ENCODE measurements at regions not wholly inside any gene's neighbourhood (a gene's known extent, or its start where the extent isn't known, plus 50 kb on each side); places are given as distances from the start of the nearest gene placed in this dataset.

- DNase-seq (ENCODE audit: extremely low spot score), result no peak
- TF ChIP-seq L3MBTL2 (conservative IDR thresholded peaks at IDR 0.05) (no peak), PKNOX1 (IDR thresholded peaks at IDR 0.05) (0 out of 2 replicates have a peak, but pooled peaks have one; percentile 2), ZNF384 (IDR thresholded peaks at IDR 0.05) (no peak), ELF4 (IDR thresholded peaks at IDR 0.05) (no peak), HDGF (IDR thresholded peaks at IDR 0.05; ENCODE audit: borderline replicate concordance) (no peak), FOXM1 (IDR thresholded peaks at IDR 0.05; ENCODE audit: borderline replicate concordance) (no peak)
- CTCF ChIA-PET, result no interaction called here
- POLR2A ChIA-PET, result no interaction called here
Measured at GRCh38 chr6:165823609-165824326, 160.7 kb upstream of the PDE10A start.

GRCh38 chr6:165822501-165822900, 159.5 kb upstream of the PDE10A start:
- no peak for TF ChIP-seq L3MBTL2 (conservative IDR thresholded peaks at IDR 0.05)
- no peak for TF ChIP-seq FOXA1 (IDR thresholded peaks at IDR 0.05)
- TF ChIP-seq HDGF (IDR thresholded peaks at IDR 0.05; ENCODE audit: borderline replicate concordance), result no peak
- no peak for TF ChIP-seq FOXM1 (IDR thresholded peaks at IDR 0.05; ENCODE audit: borderline replicate concordance)
- TF ChIP-seq ARNT (IDR thresholded peaks at IDR 0.05), result no peak
- no peak for TF ChIP-seq NFRKB (IDR thresholded peaks at IDR 0.05)
- no peak for TF ChIP-seq CTBP1 (IDR thresholded peaks at IDR 0.05; ENCODE audit: borderline replicate concordance)
- TF ChIP-seq PKNOX1 (IDR thresholded peaks at IDR 0.05), result no peak
- TF ChIP-seq BHLHE40 (IDR thresholded peaks at IDR 0.05; ENCODE audit: borderline replicate concordance), result no peak
- no peak for TF ChIP-seq SP1 (IDR thresholded peaks at IDR 0.05)
- TF ChIP-seq SUZ12 (IDR thresholded peaks at IDR 0.05), result no peak
- no peak for TF ChIP-seq TARDBP (IDR thresholded peaks at IDR 0.05)
- no peak for TF ChIP-seq ZNF384 (IDR thresholded peaks at IDR 0.05)
- no peak for TF ChIP-seq LEF1 (IDR thresholded peaks at IDR 0.05; ENCODE audit: borderline replicate concordance)
- TF ChIP-seq ELF4 (IDR thresholded peaks at IDR 0.05), result no peak
- no peak for TF ChIP-seq FOXK2 (IDR thresholded peaks at IDR 0.05)
- CTCF ChIA-PET, result no interaction called here
- POLR2A ChIA-PET, result no interaction called here
- no peak for DNase-seq (ENCODE audit: extremely low spot score)

- TF ChIP-seq CTBP1 (IDR thresholded peaks at IDR 0.05; ENCODE audit: borderline replicate concordance), result no peak
- TF ChIP-seq HDGF (IDR thresholded peaks at IDR 0.05; ENCODE audit: borderline replicate concordance), result no peak
- TF ChIP-seq BHLHE40 (IDR thresholded peaks at IDR 0.05; ENCODE audit: borderline replicate concordance), result no peak
- no peak for TF ChIP-seq ELF4 (IDR thresholded peaks at IDR 0.05)
- TF ChIP-seq PKNOX1 (IDR thresholded peaks at IDR 0.05), result no peak
- TF ChIP-seq L3MBTL2 (conservative IDR thresholded peaks at IDR 0.05), result no peak
- TF ChIP-seq ARNT (IDR thresholded peaks at IDR 0.05), result no peak
- TF ChIP-seq ZNF384 (IDR thresholded peaks at IDR 0.05), result no peak
- TF ChIP-seq SP1 (IDR thresholded peaks at IDR 0.05), result no peak
- TF ChIP-seq FOXK2 (IDR thresholded peaks at IDR 0.05), result no peak
- ChIA-PET POLR2A (no interaction called here), CTCF (no interaction called here)
- no peak for DNase-seq (ENCODE audit: extremely low spot score)
Measured at GRCh38 chr6:165821754-165822153, 158.7 kb upstream of the PDE10A start.

- ChIA-PET CTCF (interaction anchor here (0.7 to 1.0 kb wide), 3 partner anchors 18 to 692 kb away, joined by 3 to 4 read pairs (median 3); no protein-coding TSS in a partner anchor), POLR2A (interaction anchor here (1.0 kb wide), 1 partner anchor 21 kb away, joined by 3 read pairs; no protein-coding TSS in a partner anchor)
- TF ChIP-seq SP1 (IDR thresholded peaks at IDR 0.05) (no peak), SUZ12 (IDR thresholded peaks at IDR 0.05) (no peak), FOXM1 (IDR thresholded peaks at IDR 0.05; ENCODE audit: borderline replicate concordance) (no peak), ARNT (IDR thresholded peaks at IDR 0.05) (no peak), BHLHE40 (IDR thresholded peaks at IDR 0.05; ENCODE audit: borderline replicate concordance) (no peak), L3MBTL2 (conservative IDR thresholded peaks at IDR 0.05) (no peak), LEF1 (IDR thresholded peaks at IDR 0.05; ENCODE audit: borderline replicate concordance) (no peak), CTBP1 (IDR thresholded peaks at IDR 0.05; ENCODE audit: borderline replicate concordance) (no peak), PKNOX1 (IDR thresholded peaks at IDR 0.05) (no peak), FOXK2 (IDR thresholded peaks at IDR 0.05) (no peak), ZNF384 (IDR thresholded peaks at IDR 0.05) (no peak)
- DNase-seq (ENCODE audit: extremely low spot score), result no peak
Measured at GRCh38 chr6:165820934-165821333, 157.9 kb upstream of the PDE10A start.

GRCh38 chr6:165820407-165820806, 157.4 kb upstream of the PDE10A start:
- TF ChIP-seq L3MBTL2 (conservative IDR thresholded peaks at IDR 0.05) (no peak), ELF4 (IDR thresholded peaks at IDR 0.05) (no peak), HDGF (IDR thresholded peaks at IDR 0.05; ENCODE audit: borderline replicate concordance) (no peak), NFRKB (IDR thresholded peaks at IDR 0.05) (no peak), ZNF384 (IDR thresholded peaks at IDR 0.05) (no peak), BHLHE40 (IDR thresholded peaks at IDR 0.05; ENCODE audit: borderline replicate concordance) (no peak)
- ChIA-PET CTCF (interaction anchor here (0.7 to 1.0 kb wide), 3 partner anchors 19 to 693 kb away, joined by 3 to 4 read pairs (median 3); no protein-coding TSS in a partner anchor), POLR2A (interaction anchor here (1.0 kb wide), 1 partner anchor 22 kb away, joined by 3 read pairs; no protein-coding TSS in a partner anchor)
- no peak for DNase-seq (ENCODE audit: extremely low spot score)

GRCh38 chr6:165819394-165819793, 156.4 kb upstream of the PDE10A start:
- DNase-seq (ENCODE audit: extremely low spot score), result no peak
- POLR2A ChIA-PET, result no interaction called here
- CTCF ChIA-PET, result no interaction called here
- no peak for TF ChIP-seq HDGF (IDR thresholded peaks at IDR 0.05; ENCODE audit: borderline replicate concordance)
- TF ChIP-seq ZNF384 (IDR thresholded peaks at IDR 0.05), result no peak
- TF ChIP-seq TARDBP (IDR thresholded peaks at IDR 0.05), result no peak
- TF ChIP-seq FOXK2 (IDR thresholded peaks at IDR 0.05), result no peak
- no peak for TF ChIP-seq SP1 (IDR thresholded peaks at IDR 0.05)
- TF ChIP-seq NFRKB (IDR thresholded peaks at IDR 0.05), result no peak
- no peak for TF ChIP-seq SUZ12 (IDR thresholded peaks at IDR 0.05)
- no peak for TF ChIP-seq FOXM1 (IDR thresholded peaks at IDR 0.05; ENCODE audit: borderline replicate concordance)
- TF ChIP-seq PKNOX1 (IDR thresholded peaks at IDR 0.05), result no peak
- no peak for TF ChIP-seq LEF1 (IDR thresholded peaks at IDR 0.05; ENCODE audit: borderline replicate concordance)
- TF ChIP-seq CTBP1 (IDR thresholded peaks at IDR 0.05; ENCODE audit: borderline replicate concordance), result no peak
- no peak for TF ChIP-seq FOXA1 (IDR thresholded peaks at IDR 0.05)
- no peak for TF ChIP-seq ARNT (IDR thresholded peaks at IDR 0.05)
- no peak for TF ChIP-seq BHLHE40 (IDR thresholded peaks at IDR 0.05; ENCODE audit: borderline replicate concordance)
- no peak for TF ChIP-seq ELF4 (IDR thresholded peaks at IDR 0.05)
- TF ChIP-seq L3MBTL2 (conservative IDR thresholded peaks at IDR 0.05), result no peak

All from HEK293T (cell line).